ENCODE measurements at regions not wholly inside any gene's neighbourhood (a gene's known extent, or its start where the extent isn't known, plus 50 kb on each side); places are given as distances from the start of the nearest gene placed in this dataset.

DNA sequence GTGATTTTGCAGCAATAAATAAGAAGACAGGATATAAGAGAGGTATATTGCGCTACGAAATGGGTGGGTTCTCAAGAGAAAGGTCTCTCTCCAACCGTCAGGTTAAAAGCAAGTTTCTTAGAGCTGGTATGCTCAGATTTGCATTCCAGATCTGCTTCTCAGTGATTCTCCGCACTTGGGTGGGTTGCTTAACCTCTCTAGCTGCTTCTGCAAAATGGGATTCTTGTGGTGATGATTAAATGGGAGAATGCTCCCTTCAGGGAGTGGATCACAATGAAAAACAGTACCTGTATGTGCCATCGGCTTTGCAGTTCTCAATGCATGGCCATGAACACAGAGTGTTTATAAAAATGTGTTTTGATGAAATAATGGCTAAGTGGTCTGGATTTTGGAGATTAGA is 477.7 kb downstream of the TNS1 start:
- H3K4me2 ChIP-seq (ENCODE audit: low read depth, low read length, poor library complexity, severe bottlenecking), result no peak overlapping the region
- H3K9me3 ChIP-seq (ENCODE audit: insufficient read depth, low read length), result no peaks in the 10 kb centered on the region
- no peak overlapping the region for H2AFZ ChIP-seq (ENCODE audit: low read depth, low read length, severe bottlenecking)
- H3K27ac ChIP-seq (ENCODE audit: low read depth, low read length), result no peak overlapping the region
- H3K36me3 ChIP-seq (ENCODE audit: low read length), result no peaks in the 10 kb centered on the region
- TF ChIP-seq EZH2phosphoT487 (conservative IDR thresholded peaks at IDR 0.05; ENCODE audit: low read length), result no peak
- TF ChIP-seq, protein P1, sequence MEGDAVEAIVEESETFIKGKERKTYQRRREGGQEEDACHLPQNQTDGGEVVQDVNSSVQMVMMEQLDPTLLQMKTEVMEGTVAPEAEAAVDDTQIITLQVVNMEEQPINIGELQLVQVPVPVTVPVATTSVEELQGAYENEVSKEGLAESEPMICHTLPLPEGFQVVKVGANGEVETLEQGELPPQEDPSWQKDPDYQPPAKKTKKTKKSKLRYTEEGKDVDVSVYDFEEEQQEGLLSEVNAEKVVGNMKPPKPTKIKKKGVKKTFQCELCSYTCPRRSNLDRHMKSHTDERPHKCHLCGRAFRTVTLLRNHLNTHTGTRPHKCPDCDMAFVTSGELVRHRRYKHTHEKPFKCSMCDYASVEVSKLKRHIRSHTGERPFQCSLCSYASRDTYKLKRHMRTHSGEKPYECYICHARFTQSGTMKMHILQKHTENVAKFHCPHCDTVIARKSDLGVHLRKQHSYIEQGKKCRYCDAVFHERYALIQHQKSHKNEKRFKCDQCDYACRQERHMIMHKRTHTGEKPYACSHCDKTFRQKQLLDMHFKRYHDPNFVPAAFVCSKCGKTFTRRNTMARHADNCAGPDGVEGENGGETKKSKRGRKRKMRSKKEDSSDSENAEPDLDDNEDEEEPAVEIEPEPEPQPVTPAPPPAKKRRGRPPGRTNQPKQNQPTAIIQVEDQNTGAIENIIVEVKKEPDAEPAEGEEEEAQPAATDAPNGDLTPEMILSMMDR (IDR thresholded peaks at IDR 0.05; ENCODE audit: insufficient read depth, low read length, poor library complexity, severe bottlenecking), result no peak
- H3K27me3 ChIP-seq (ENCODE audit: low read length), result no peaks in the 10 kb centered on the region
- no peak overlapping the region for H3K4me3 ChIP-seq (ENCODE audit: insufficient read depth, low read length, poor library complexity, severe bottlenecking)
- no peaks in the 10 kb centered on the region for H4K20me1 ChIP-seq (ENCODE audit: low read depth, low read length)
- H3K9me2 ChIP-seq (replicated peaks; ENCODE audit: insufficient read depth, low read length), result no peaks in the 10 kb centered on the region
- H3K79me2 ChIP-seq (ENCODE audit: insufficient read depth, low read length), result no peaks in the 10 kb centered on the region
- no peaks in the 10 kb centered on the region for H3F3A ChIP-seq (ENCODE audit: insufficient read depth)
- no peak overlapping the region for H3K9ac ChIP-seq (ENCODE audit: low read length)

DNA sequence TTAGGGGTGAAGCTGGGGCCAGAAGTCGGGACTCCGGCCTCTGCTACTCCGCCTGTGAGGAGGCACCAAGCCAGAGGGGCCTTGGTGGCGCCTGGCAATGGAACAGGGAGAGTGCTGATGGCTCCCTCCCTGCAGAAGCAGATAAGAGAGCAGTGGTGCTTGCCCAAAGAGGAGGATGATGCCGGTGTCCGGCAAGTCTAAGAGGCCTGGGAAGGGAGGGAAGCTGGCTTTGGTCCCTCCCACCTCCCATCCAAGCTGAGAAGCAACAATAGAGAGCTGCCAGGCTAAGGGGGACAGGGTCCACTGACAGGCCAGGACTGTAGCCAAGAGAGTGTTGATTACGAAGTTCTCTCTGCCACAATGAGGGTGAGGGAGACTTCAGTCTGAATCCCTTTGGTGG is 479.5 kb downstream of the TNS1 start:
- Histone ChIP-seq H3K4me3 (ENCODE audit: insufficient read depth, low read length, poor library complexity, severe bottlenecking) (no peak overlapping the region), H3K9me2 (replicated peaks; ENCODE audit: insufficient read depth, low read length) (no peaks in the 10 kb centered on the region), H3K9me3 (ENCODE audit: insufficient read depth, low read length) (no peaks in the 10 kb centered on the region), H3K27me3 (ENCODE audit: low read length) (no peaks in the 10 kb centered on the region), H3K27ac (ENCODE audit: low read depth, low read length) (no peak overlapping the region), H3K79me2 (ENCODE audit: insufficient read depth, low read length) (no peaks in the 10 kb centered on the region), H4K20me1 (ENCODE audit: low read depth, low read length) (no peaks in the 10 kb centered on the region), H2AFZ (ENCODE audit: low read depth, low read length, severe bottlenecking) (no peak overlapping the region), H3K9ac (ENCODE audit: low read length) (no peak overlapping the region), H3K4me2 (ENCODE audit: low read depth, low read length, poor library complexity, severe bottlenecking) (no peak overlapping the region), H3F3A (ENCODE audit: insufficient read depth) (no peaks in the 10 kb centered on the region), H3K36me3 (ENCODE audit: low read length) (no peaks in the 10 kb centered on the region)
- TF ChIP-seq, protein P1 (IDR thresholded peaks at IDR 0.05; ENCODE audit: insufficient read depth, low read length, poor library complexity, severe bottlenecking), result no peak
- TF ChIP-seq EZH2phosphoT487 (conservative IDR thresholded peaks at IDR 0.05; ENCODE audit: low read length), result no peak

DNA sequence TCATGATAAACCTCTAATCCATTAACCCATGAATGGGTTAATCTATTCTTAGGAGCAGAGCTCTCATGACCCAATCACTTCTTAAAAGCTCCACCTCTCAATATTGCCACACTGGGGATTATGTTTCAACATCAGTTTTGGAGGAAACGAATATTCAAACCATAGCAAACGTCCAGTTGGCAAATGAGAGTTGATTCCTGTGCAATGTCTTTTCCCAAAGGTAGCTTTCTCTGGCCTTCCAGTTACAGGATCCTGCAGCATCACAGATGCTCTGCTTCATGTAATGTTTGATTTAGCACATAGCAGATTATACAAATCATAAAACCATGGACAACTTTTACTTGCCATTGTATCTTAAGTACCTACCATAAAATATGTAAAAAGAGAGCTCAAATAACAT is 481.0 kb downstream of the TNS1 start:
- Histone ChIP-seq H3K9me3 (ENCODE audit: insufficient read depth, low read length) (no peaks in the 10 kb centered on the region), H3F3A (ENCODE audit: insufficient read depth) (no peaks in the 10 kb centered on the region), H3K9ac (ENCODE audit: low read length) (no peak overlapping the region), H3K4me2 (ENCODE audit: low read depth, low read length, poor library complexity, severe bottlenecking) (no peak overlapping the region), H4K20me1 (ENCODE audit: low read depth, low read length) (no peaks in the 10 kb centered on the region), H3K27me3 (ENCODE audit: low read length) (no peaks in the 10 kb centered on the region), H3K27ac (ENCODE audit: low read depth, low read length) (no peak overlapping the region), H3K4me3 (ENCODE audit: insufficient read depth, low read length, poor library complexity, severe bottlenecking) (no peak overlapping the region), H3K79me2 (ENCODE audit: insufficient read depth, low read length) (no peaks in the 10 kb centered on the region), H3K36me3 (ENCODE audit: low read length) (no peaks in the 10 kb centered on the region), H3K9me2 (replicated peaks; ENCODE audit: insufficient read depth, low read length) (no peaks in the 10 kb centered on the region), H2AFZ (ENCODE audit: low read depth, low read length, severe bottlenecking) (no peak overlapping the region)
- TF ChIP-seq, protein P1 (IDR thresholded peaks at IDR 0.05; ENCODE audit: insufficient read depth, low read length, poor library complexity, severe bottlenecking), result no peak
- no peak for TF ChIP-seq EZH2phosphoT487 (conservative IDR thresholded peaks at IDR 0.05; ENCODE audit: low read length)

Data from SU-DHL-6 (cell line).